GM12878 (cell line): ENCODE measurements at regions not wholly inside any gene's neighbourhood (a gene's known extent, or its start where the extent isn't known, plus 50 kb on each side); places are given as distances from the start of the nearest gene placed in this dataset.

Experiments used
- ATAC-seq: fragments of 200-7000 bp; cut with Tn5 transposase; 3 replicates; pipeline ENCODE4 v1.9.1; 2020; ENCODE audit warnings: mild to moderate bottlenecking, moderate library complexity
- BruUV-seq: library from RNA; stranded (reverse); fragments of 400-500 nt; replicated peaks from 2 replicates; lab custom pipeline; 2021; lab: Mats Ljungman, UMichigan
- CTCF ChIA-PET: fragments of 300-600 bp; sonication (Branson Sonifier 250); formaldehyde crosslinking; extraction: SDS; loops from one replicate; lab custom pipeline; 2021; ENCODE audit warnings: inconsistent platforms; lab: Yijun Ruan, JAX
- POLR2A ChIA-PET: fragments of 350-600 bp; formaldehyde crosslinking; extraction: SDS; loops from one replicate; lab custom pipeline; 2021; ENCODE audit warnings: inconsistent platforms; lab: Charles Lee
- RAD21 ChIA-PET: fragments of 300-600 bp; sonication (Branson Sonifier 250); formaldehyde crosslinking; loops from one replicate; lab custom pipeline; 2023; ENCODE audit warnings: antibody characterized with exemption; ENCODE audit not compliant: unreplicated experiment; lab: Charles Lee
- SMC1A ChIA-PET: fragments of 300-600 bp; sonication (Branson Sonifier 250); formaldehyde crosslinking; loops from one replicate; lab custom pipeline; 2023; ENCODE audit not compliant: unreplicated experiment, uncharacterized antibody; lab: Charles Lee
- DNase-seq: peaks from one replicate; pipeline ENCODE4 v3.0.0-alpha.2; 2011; ENCODE audit warnings: low read depth, low spot score
- FAIRE-seq: peaks from 3 replicates; lab custom pipeline; 2011; peaks lifted over from hg19 to GRCh38; lab: Jason Lieb, UNC
- H2AFZ ChIP-seq: 2 replicates; pipeline ENCODE4 v1.6.0; 2011; ENCODE audit warnings: low read depth, low read length, control low read depth; ENCODE audit not compliant: control insufficient read depth
- H3K27ac ChIP-seq: 2 replicates; pipeline ENCODE4 v1.5.1; 2011; ENCODE audit warnings: control low read depth; ENCODE audit not compliant: control insufficient read depth, insufficient read depth
- H3K27me3 ChIP-seq, 2 experiments: replicated peaks in 1 of 2; 2 replicates each; pipeline versions ENCODE4 v1.6.0 to v1.6.1; 2011; ENCODE audit warnings: low read length in 1 of 2; ENCODE audit not compliant: control insufficient read depth in 2 of 2, insufficient read depth in 2 of 2
- H3K36me3 ChIP-seq, 2 experiments: 2 replicates each; pipeline ENCODE4 v1.5.1; 2011; ENCODE audit warnings: low read length in 1 of 2; ENCODE audit not compliant: control insufficient read depth in 2 of 2, insufficient read depth in 2 of 2
- H3K4me1 ChIP-seq: 2 replicates; pipeline ENCODE4 v1.6.1; 2011; ENCODE audit warnings: mild to moderate bottlenecking, low read length, moderate library complexity, mixed read lengths; ENCODE audit not compliant: control insufficient read depth, insufficient read depth
- H3K4me2 ChIP-seq: 2 replicates; pipeline ENCODE4 v1.6.0; 2011; ENCODE audit warnings: control low read depth; ENCODE audit not compliant: control insufficient read depth, insufficient read depth
- H3K4me3 ChIP-seq: fragments of 200-600 bp; sonication (generic); 2 replicates; pipeline ENCODE4 v1.5.1; 2016
- H3K79me2 ChIP-seq: 2 replicates; pipeline ENCODE4 v1.6.0; 2011; ENCODE audit warnings: low read length; ENCODE audit not compliant: control insufficient read depth, insufficient read depth
- H3K9ac ChIP-seq: 2 replicates; pipeline ENCODE4 v1.8.0; 2011; ENCODE audit warnings: low read length, control low read depth, mixed read lengths; ENCODE audit not compliant: control insufficient read depth, insufficient read depth
- H3K9me3 ChIP-seq: replicated peaks from 3 replicates; pipeline ENCODE4 v1.5.1; 2011; ENCODE audit warnings: mild to moderate bottlenecking, low read length; ENCODE audit not compliant: control insufficient read depth, insufficient read depth
- H4K20me1 ChIP-seq: 2 replicates; pipeline ENCODE4 v1.6.0; 2011; ENCODE audit not compliant: control insufficient read depth, insufficient read depth
- WGBS: methylation state at CpG from one replicate; pipeline ENCODE4 v1.1.6; 2016; ENCODE audit warnings: low lambda C conversion rate; ENCODE audit not compliant: insufficient replicate concordance, insufficient coverage; ENCODE audit errors: missing lambda C conversion rate; 5-methylcytosine and 5-hydroxymethylcytosine counted together
- in situ Hi-C: fragments of 300-500 bp; cut with MboI; formaldehyde crosslinking; loops from 9 replicates; pipeline ENCODE4 v1.14.3; 2018; ENCODE audit warnings: mixed read lengths
- intact Hi-C: fragments of 100-400 bp; cut with micrococcal nuclease; formaldehyde crosslinking; loops from one replicate; pipeline ENCODE4 v1.14.2; 2022; ENCODE audit not compliant: unreplicated experiment
- TF ChIP-seq, protein P1 (sequence below): IDR thresholded peaks from 2 replicates; pipeline ENCODE4 v1.6.1; 2011; ENCODE audit warnings: borderline replicate concordance, low read depth, mild to moderate bottlenecking, moderate library complexity, low read length; ENCODE audit not compliant: insufficient read depth, poor library complexity, severe bottlenecking
- TF ChIP-seq, protein P2 (sequence below): fragments of 450-650 bp; IDR thresholded peaks from 2 replicates; pipeline ENCODE4 v1.6.1; 2018; ENCODE audit warnings: mild to moderate bottlenecking, low read depth, moderate library complexity; ENCODE audit not compliant: partially characterized antibody

DNA sequence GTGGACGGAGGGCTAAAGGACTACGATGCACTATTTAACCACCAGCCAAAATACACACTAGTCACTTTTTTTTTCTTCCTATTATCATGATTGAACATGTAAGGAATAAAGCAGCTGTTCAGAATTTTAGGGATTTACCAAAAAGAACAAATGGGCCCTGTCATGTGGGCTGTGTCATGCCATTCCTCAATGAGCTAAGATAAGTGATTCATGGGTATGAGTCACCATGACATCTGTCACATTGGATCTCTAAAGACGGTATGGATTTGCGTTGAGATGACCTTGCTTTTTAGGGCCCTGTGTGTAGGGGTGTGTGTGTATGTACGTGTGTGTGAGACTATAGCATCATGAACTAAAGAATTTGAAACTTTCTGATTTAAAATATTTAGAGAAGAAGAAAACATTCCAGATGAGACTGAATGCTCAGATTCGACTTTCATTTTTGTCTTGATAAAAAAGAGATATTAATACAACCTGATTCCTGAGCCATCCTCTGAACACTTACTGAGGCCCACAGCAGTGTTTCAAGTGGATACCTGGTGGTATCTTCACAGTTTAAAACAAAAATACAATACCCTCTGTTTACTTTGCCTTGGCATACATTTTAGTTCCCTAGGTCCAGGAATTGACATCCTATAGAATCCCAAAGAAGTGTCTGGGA, 246.1 kb upstream of the DUSP10 start:
- 72% methylated on average over 6 of the region's 6 CpGs for WGBS
- Histone ChIP-seq H4K20me1 (no peaks in the 10 kb centered on the region), H3K9me3 (peaks cover 10% of the 10 kb centered on the region; the same call in 2 of the 3 replicates), H3K36me3 (no peaks in the 10 kb centered on the region), H3K9ac (no peak overlapping the region), H3K27ac (no peak overlapping the region), H2AFZ (no peak overlapping the region), H3K4me3 (no peak overlapping the region), H3K4me1 (peaks cover 10% of the 10 kb centered on the region; the same call in 1 of the 2 replicates), H3K79me2 (no peaks in the 10 kb centered on the region), H3K4me2 (no peak overlapping the region), H3K27me3 (no peaks in the 10 kb centered on the region)
- intact Hi-C loops, result no loop called here
- DNase-seq (no peak), FAIRE-seq (no peak), ATAC-seq (no peak)
- ChIA-PET RAD21 (no interaction called here), SMC1A (interaction anchor here (0.5 to 1.1 kb wide), 3 partner anchors 26 to 468 kb away, joined by 3 read pairs; no protein-coding TSS in a partner anchor), POLR2A (no interaction called here), CTCF (no interaction called here)
- in situ Hi-C loops, result no loop called here
- no TSS peak for BruUV-seq
- TF ChIP-seq, protein P1, sequence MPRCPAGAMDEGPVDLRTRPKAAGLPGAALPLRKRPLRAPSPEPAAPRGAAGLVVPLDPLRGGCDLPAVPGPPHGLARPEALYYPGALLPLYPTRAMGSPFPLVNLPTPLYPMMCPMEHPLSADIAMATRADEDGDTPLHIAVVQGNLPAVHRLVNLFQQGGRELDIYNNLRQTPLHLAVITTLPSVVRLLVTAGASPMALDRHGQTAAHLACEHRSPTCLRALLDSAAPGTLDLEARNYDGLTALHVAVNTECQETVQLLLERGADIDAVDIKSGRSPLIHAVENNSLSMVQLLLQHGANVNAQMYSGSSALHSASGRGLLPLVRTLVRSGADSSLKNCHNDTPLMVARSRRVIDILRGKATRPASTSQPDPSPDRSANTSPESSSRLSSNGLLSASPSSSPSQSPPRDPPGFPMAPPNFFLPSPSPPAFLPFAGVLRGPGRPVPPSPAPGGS, result peak; percentile 59
- TF ChIP-seq, protein P2, sequence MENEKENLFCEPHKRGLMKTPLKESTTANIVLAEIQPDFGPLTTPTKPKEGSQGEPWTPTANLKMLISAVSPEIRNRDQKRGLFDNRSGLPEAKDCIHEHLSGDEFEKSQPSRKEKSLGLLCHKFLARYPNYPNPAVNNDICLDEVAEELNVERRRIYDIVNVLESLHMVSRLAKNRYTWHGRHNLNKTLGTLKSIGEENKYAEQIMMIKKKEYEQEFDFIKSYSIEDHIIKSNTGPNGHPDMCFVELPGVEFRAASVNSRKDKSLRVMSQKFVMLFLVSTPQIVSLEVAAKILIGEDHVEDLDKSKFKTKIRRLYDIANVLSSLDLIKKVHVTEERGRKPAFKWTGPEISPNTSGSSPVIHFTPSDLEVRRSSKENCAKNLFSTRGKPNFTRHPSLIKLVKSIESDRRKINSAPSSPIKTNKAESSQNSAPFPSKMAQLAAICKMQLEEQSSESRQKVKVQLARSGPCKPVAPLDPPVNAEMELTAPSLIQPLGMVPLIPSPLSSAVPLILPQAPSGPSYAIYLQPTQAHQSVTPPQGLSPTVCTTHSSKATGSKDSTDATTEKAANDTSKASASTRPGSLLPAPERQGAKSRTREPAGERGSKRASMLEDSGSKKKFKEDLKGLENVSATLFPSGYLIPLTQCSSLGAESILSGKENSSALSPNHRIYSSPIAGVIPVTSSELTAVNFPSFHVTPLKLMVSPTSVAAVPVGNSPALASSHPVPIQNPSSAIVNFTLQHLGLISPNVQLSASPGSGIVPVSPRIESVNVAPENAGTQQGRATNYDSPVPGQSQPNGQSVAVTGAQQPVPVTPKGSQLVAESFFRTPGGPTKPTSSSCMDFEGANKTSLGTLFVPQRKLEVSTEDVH, result no peak
